ENCODE measurements at regions not wholly inside any gene's neighbourhood (a gene's known extent, or its start where the extent isn't known, plus 50 kb on each side); places are given as distances from the start of the nearest gene placed in this dataset.

GRCh38 chr3:99561056-99561455, 77.3 kb upstream of the COL8A1 start:
- TF ChIP-seq FOXM1 (CRISPR knock-in tag; IDR thresholded peaks at IDR 0.05), result no peak
- no peak for TF ChIP-seq CTCF (CRISPR knock-in tag; IDR thresholded peaks at IDR 0.05)
- TF ChIP-seq KLF9 (CRISPR knock-in tag; IDR thresholded peaks at IDR 0.05; ENCODE audit: low read depth), result no peak

Data from HepG2 (cell line).